Left ventricle myocardium inferior (tissue), 1 donor: ENCODE measurements at regions not wholly inside any gene's neighbourhood (a gene's known extent, or its start where the extent isn't known, plus 50 kb on each side); places are given as distances from the start of the nearest gene placed in this dataset.

Experiments used
- DNase-seq: peaks from one replicate; pipeline ENCODE4 v3.0.0-alpha.2; 2020
- H3K27ac ChIP-seq: fragments of 200-600 bp; replicated peaks from 2 replicates; pipeline ENCODE4 v1.8.0; 2021
- H3K27me3 ChIP-seq: fragments of 200-600 bp; 2 replicates; pipeline ENCODE4 v1.8.0; 2021; ENCODE audit warnings: low read depth
- H3K36me3 ChIP-seq: fragments of 200-600 bp; 2 replicates; pipeline ENCODE4 v1.8.0; 2021
- H3K4me1 ChIP-seq: fragments of 200-600 bp; 2 replicates; pipeline ENCODE4 v1.8.0; 2021
- H3K4me3 ChIP-seq: fragments of 200-600 bp; 2 replicates; pipeline ENCODE4 v1.8.0; 2021; ENCODE audit warnings: mild to moderate bottlenecking, moderate library complexity
- H3K9me3 ChIP-seq: fragments of 200-600 bp; replicated peaks from 2 replicates; pipeline ENCODE4 v1.8.0; 2021
- intact Hi-C: fragments of 100-400 bp; cut with micrococcal nuclease; formaldehyde crosslinking; loops from one replicate; pipeline ENCODE4 v1.11.0; 2022
- TF ChIP-seq, protein P1 (sequence below): fragments of 200-600 bp; IDR thresholded peaks from 2 replicates; pipeline ENCODE4 v1.8.0; 2021; ENCODE audit warnings: antibody characterized with exemption, mild to moderate bottlenecking, borderline replicate concordance
- donor health status: DM: no; HTN: yes; CAD: no; lungs with severe emphysema.

DNA sequence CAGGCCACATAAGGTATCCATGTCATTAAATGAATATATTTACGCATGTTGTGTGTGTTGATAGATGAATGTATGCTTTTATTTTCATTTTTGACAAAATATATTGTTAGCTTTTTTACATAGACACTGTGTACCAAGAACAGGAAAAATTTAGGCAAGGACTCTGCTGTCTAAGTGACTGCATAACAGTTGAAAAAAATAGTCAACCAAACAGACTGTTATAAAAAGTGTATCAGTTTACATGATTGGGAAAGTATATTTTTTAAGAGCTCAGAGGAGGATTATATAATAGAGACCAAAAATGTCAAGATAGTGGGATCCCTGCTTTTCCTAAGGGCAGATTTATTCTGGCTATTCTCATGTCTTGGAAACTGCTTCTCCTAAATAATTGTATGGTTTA, 858.0 kb downstream of the SLITRK1 start:
- H3K4me1 ChIP-seq: no peaks in the 10 kb centered on the region
- no peaks in the 10 kb centered on the region for H3K36me3 ChIP-seq
- DNase-seq: no peak
- TF ChIP-seq, protein P1, sequence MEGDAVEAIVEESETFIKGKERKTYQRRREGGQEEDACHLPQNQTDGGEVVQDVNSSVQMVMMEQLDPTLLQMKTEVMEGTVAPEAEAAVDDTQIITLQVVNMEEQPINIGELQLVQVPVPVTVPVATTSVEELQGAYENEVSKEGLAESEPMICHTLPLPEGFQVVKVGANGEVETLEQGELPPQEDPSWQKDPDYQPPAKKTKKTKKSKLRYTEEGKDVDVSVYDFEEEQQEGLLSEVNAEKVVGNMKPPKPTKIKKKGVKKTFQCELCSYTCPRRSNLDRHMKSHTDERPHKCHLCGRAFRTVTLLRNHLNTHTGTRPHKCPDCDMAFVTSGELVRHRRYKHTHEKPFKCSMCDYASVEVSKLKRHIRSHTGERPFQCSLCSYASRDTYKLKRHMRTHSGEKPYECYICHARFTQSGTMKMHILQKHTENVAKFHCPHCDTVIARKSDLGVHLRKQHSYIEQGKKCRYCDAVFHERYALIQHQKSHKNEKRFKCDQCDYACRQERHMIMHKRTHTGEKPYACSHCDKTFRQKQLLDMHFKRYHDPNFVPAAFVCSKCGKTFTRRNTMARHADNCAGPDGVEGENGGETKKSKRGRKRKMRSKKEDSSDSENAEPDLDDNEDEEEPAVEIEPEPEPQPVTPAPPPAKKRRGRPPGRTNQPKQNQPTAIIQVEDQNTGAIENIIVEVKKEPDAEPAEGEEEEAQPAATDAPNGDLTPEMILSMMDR: no peak
- no peak overlapping the region for H3K4me3 ChIP-seq
- H3K9me3 ChIP-seq: peaks cover 11% of the 10 kb centered on the region
- H3K27me3 ChIP-seq: no peaks in the 10 kb centered on the region
- no peak overlapping the region for H3K27ac ChIP-seq
- intact Hi-C loops: no loop called here

DNA sequence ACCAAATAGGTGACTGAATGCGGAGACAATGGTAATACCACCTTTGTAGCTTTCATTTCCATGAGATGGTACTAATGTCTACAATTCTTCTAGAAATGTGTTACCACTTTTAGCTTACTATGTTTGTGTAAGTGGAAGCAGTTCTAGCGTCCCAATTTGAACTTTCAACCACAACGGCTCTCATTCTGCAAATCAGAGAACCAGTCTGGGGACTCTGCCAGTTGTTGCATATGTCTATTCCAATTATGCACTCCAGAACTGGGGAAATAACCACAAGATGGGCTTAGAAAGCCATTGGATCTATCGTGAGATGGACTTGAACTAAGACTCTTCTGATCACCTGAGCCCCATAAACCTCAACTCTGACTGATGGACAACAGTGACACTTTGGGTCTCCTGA, 862.3 kb downstream of the SLITRK1 start:
- intact Hi-C loops: no loop called here

DNA sequence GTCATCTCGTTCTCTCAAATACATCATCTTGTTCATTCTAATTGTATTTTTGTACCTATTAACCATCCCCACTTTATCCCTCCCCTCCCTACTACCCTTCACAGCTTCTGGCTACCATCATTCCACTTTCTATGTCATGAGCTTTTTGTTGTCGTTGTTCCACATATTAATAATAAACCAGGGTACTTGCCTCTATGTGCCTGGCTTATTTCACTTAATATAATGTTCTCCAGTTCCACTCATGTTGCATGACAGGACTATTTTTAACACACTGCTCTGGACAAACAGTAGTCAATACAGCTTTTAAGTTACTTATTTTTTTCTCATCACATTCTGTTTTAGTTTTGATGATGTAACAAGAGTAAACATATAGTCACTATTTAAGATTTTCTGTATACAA, 872.3 kb downstream of the SLITRK1 start:
- Histone ChIP-seq H3K36me3 (no peaks in the 10 kb centered on the region), H3K4me1 (no peaks in the 10 kb centered on the region), H3K27me3 (no peaks in the 10 kb centered on the region), H3K9me3 (no peaks in the 10 kb centered on the region), H3K4me3 (no peak overlapping the region), H3K27ac (no peak overlapping the region)
- intact Hi-C loops: no loop called here
- TF ChIP-seq, protein P1: no peak
- DNase-seq: no peak

More for the DNA sequence above, 862.3 kb downstream of the SLITRK1 start:
- Histone ChIP-seq H3K9me3 (no peaks in the 10 kb centered on the region), H3K4me3 (no peak overlapping the region), H3K27me3 (no peaks in the 10 kb centered on the region), H3K36me3 (no peaks in the 10 kb centered on the region), H3K27ac (no peak overlapping the region), H3K4me1 (no peaks in the 10 kb centered on the region)
- TF ChIP-seq, protein P1: no peak
- DNase-seq: no peak

DNA sequence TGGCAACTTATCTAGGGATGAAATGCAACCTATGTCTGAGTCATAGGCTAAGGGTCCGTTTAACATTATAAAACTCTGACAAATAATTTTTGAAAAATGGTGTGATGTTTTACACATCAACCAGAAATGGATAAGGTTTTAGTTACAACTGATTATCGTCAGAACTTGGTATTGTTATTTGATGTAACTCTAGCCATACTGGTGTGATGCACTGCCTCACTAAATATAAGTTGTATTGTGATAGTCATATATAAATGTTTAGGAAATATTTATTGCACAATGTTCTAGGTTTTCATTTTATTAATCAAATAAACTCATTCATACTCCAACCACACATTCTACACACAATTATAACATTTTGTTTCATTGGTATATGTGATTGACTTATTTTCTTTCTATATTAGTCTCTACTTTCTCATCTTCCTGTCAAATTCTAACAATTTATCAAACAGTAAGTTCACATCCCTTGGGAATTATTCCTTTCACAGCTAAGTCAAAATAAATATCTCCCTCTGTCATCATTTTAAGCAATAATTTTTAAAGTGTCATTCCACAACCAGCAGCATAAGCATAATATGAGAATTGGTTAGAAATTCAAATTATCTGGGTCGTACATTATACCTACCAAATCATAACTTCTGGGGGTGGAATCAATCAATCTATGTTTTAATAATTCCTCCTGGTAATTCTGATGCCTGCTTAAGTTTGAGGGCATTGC, 873.9 kb downstream of the SLITRK1 start:
- TF ChIP-seq, protein P1: no peak
- H3K4me1 ChIP-seq: no peaks in the 10 kb centered on the region
- H3K36me3 ChIP-seq: no peaks in the 10 kb centered on the region
- H3K9me3 ChIP-seq: no peaks in the 10 kb centered on the region
- H3K4me3 ChIP-seq: no peak overlapping the region
- no peak overlapping the region for H3K27ac ChIP-seq
- no peak for DNase-seq
- intact Hi-C loops: no loop called here
- H3K27me3 ChIP-seq: no peaks in the 10 kb centered on the region

DNA sequence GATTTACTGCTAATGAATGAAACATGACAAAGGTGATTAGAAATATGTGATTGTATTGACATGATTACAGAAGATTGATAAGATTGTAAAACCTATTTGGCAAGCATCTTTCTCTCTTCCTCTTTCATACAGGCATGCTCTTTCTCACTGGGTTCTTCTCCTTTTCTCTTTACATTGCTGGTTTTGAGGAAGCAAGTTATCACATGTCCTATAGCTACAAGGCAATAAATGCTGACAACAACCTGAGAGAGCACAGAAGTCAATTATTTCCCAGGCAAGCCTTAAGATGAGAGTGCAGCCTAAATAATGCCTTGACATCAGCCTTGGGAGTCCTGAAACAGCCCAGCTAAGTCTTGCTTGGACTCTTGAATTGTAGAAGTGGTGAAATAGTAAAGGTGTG, 875.0 kb downstream of the SLITRK1 start:
- Histone ChIP-seq H3K4me3 (no peak overlapping the region), H3K4me1 (no peaks in the 10 kb centered on the region), H3K9me3 (no peaks in the 10 kb centered on the region), H3K36me3 (no peaks in the 10 kb centered on the region), H3K27me3 (no peaks in the 10 kb centered on the region), H3K27ac (no peak overlapping the region)
- TF ChIP-seq, protein P1: no peak
- no peak for DNase-seq
- intact Hi-C loops: no loop called here
